OCI-LY3 (cell line): ENCODE measurements at regions not wholly inside any gene's neighbourhood (a gene's known extent, or its start where the extent isn't known, plus 50 kb on each side); places are given as distances from the start of the nearest gene placed in this dataset.

Source experiments
- H2AFZ ChIP-seq: fragments of 200-600, 300-600 bp; shearing (Covaris generic); 2 replicates; pipeline ENCODE4 v1.6.0; 2014; ENCODE audit warnings: antibody characterized with exemption, low read depth, low read length
- H3K27ac ChIP-seq: fragments of 200-600, 300-600 bp; sonication (generic); 2 replicates; pipeline ENCODE4 v1.5.1; 2014; ENCODE audit warnings: mild to moderate bottlenecking, low read length, moderate library complexity, mixed read lengths
- H3K27me3 ChIP-seq: fragments of 200-600, 300-600 bp; sonication (generic); 2 replicates; pipeline ENCODE4 v1.6.1; 2014; ENCODE audit warnings: low read depth, low read length, mixed read lengths
- H3K36me3 ChIP-seq: fragments of 200-600, 300-600 bp; sonication (generic); replicated peaks from 2 replicates; pipeline ENCODE3; 2014; ENCODE audit warnings: low read depth, low read length, mixed read lengths
- H3K4me1 ChIP-seq: fragments of 300-600, 200-600 bp; sonication (generic); 2 replicates; pipeline ENCODE4 v1.6.1; 2014; ENCODE audit warnings: low read length, mixed read lengths
- H3K4me2 ChIP-seq: fragments of 200-600, 300-600 bp; sonication (generic); 2 replicates; pipeline ENCODE4 v1.6.1; 2014; ENCODE audit warnings: low read length, mixed read lengths
- H3K4me3 ChIP-seq: fragments of 300-600, 200-600 bp; sonication (generic); 2 replicates; pipeline ENCODE4 v1.5.1; 2014; ENCODE audit warnings: antibody characterized with exemption, mild to moderate bottlenecking, low read length, moderate library complexity
- H3K79me2 ChIP-seq: fragments of 300-600, 200-600 bp; shearing (Covaris generic); 2 replicates; pipeline ENCODE4 v1.6.1; 2014; ENCODE audit warnings: mild to moderate bottlenecking, low read length, mixed read lengths
- H3K9ac ChIP-seq: fragments of 300-600, 200-600 bp; shearing (Covaris generic); 2 replicates; pipeline ENCODE4 v1.6.0; 2014; ENCODE audit warnings: mild to moderate bottlenecking, low read length, moderate library complexity
- H3K9me3 ChIP-seq: fragments of 200-600, 300-600 bp; shearing (Covaris generic); 2 replicates; pipeline ENCODE4 v1.6.1; 2014; ENCODE audit warnings: low read length, mixed read lengths; ENCODE audit not compliant: insufficient read depth
- H4K20me1 ChIP-seq: fragments of 200-600, 300-600 bp; sonication (generic); 2 replicates; pipeline ENCODE4 v1.6.1; 2016; ENCODE audit warnings: low read length, mixed read lengths; ENCODE audit not compliant: insufficient read depth
- EZH2phosphoT487 ChIP-seq: fragments of 200-600 bp; shearing (Covaris generic); IDR thresholded peaks from 2 replicates; pipeline ENCODE4 v1.6.1; 2018; ENCODE audit warnings: antibody characterized with exemption, mixed run types, low read depth
- TF ChIP-seq, protein P1 (sequence below): fragments of 200-600, 300-600 bp; sonication (generic); IDR thresholded peaks from 2 replicates; pipeline ENCODE4 v1.5.1; 2014; ENCODE audit warnings: antibody characterized with exemption, low read length, low read depth

- Histone ChIP-seq H4K20me1 (no peaks in the 10 kb centered on the region), H3K4me1 (no peaks in the 10 kb centered on the region), H2AFZ (no peak overlapping the region), H3K36me3 (no peaks in the 10 kb centered on the region), H3K27me3 (no peaks in the 10 kb centered on the region), H3K9ac (no peak overlapping the region), H3K27ac (no peak overlapping the region), H3K9me3 (no peaks in the 10 kb centered on the region), H3K79me2 (no peaks in the 10 kb centered on the region), H3K4me3 (no peak overlapping the region), H3K4me2 (no peak overlapping the region)
- no peak for TF ChIP-seq EZH2phosphoT487
- TF ChIP-seq, protein P1, sequence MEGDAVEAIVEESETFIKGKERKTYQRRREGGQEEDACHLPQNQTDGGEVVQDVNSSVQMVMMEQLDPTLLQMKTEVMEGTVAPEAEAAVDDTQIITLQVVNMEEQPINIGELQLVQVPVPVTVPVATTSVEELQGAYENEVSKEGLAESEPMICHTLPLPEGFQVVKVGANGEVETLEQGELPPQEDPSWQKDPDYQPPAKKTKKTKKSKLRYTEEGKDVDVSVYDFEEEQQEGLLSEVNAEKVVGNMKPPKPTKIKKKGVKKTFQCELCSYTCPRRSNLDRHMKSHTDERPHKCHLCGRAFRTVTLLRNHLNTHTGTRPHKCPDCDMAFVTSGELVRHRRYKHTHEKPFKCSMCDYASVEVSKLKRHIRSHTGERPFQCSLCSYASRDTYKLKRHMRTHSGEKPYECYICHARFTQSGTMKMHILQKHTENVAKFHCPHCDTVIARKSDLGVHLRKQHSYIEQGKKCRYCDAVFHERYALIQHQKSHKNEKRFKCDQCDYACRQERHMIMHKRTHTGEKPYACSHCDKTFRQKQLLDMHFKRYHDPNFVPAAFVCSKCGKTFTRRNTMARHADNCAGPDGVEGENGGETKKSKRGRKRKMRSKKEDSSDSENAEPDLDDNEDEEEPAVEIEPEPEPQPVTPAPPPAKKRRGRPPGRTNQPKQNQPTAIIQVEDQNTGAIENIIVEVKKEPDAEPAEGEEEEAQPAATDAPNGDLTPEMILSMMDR: no peak
These were observed 251.5 kb downstream of the SIPA1L2 start for GRCh38 chr1:232378266-232379062.

- Histone ChIP-seq H2AFZ (no peak overlapping the region), H3K9me3 (no peaks in the 10 kb centered on the region), H3K4me3 (no peak overlapping the region), H3K27me3 (no peaks in the 10 kb centered on the region), H3K27ac (no peak overlapping the region), H3K79me2 (no peaks in the 10 kb centered on the region), H3K4me1 (no peaks in the 10 kb centered on the region), H3K36me3 (no peaks in the 10 kb centered on the region), H3K4me2 (no peak overlapping the region), H3K9ac (no peak overlapping the region), H4K20me1 (no peaks in the 10 kb centered on the region)
- no peak for TF ChIP-seq EZH2phosphoT487
- TF ChIP-seq, protein P1: no peak
These were observed 252.5 kb downstream of the SIPA1L2 start for GRCh38 chr1:232377494-232377770.

DNA sequence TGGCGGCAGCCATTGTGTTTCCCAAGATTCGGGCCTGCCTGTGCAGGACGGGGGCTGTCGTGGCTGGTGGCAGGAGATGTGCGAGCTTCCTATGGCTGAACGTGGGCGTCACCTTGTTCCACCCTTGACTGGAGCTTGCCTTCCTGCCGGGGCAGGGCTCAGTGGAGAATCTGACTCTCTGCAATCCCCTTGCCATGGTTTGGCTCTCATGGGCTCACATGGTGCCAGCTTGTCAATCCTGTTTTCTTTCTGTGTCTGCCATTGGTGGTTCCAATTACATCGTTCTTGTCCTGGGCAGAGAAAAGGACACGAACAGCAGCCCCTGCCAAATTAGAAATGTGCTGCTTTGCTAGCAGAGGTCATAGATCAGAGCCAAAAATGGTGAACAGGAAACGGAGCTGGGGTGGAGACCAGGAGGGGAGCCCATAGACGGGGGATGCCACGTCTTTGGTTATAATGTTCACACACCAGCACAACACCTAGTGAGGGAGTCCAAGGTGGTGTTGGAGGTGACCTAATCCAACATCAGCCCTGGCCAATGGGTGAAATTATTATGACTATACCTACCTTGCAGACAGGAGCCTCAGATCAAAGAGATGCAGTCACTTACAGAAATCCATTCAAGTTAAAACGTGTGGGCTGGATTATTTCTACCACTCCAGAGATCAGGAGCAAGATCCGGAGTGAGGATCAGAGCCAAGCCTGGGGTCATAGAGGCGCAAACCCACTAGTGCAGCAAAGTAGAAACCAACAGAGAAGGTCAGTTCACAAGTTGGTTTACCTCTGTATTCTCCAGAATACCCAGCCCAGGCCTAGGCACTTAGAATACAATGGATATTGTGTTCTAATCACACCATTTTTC lies 253.1 kb downstream of the SIPA1L2 start:
- Histone ChIP-seq H3K4me2 (no peak overlapping the region), H3K36me3 (no peaks in the 10 kb centered on the region), H3K9ac (no peak overlapping the region), H3K4me3 (no peak overlapping the region), H3K79me2 (no peaks in the 10 kb centered on the region), H3K9me3 (no peaks in the 10 kb centered on the region), H2AFZ (no peak overlapping the region), H4K20me1 (no peaks in the 10 kb centered on the region), H3K27me3 (no peaks in the 10 kb centered on the region), H3K27ac (no peak overlapping the region), H3K4me1 (no peaks in the 10 kb centered on the region)
- no peak for TF ChIP-seq EZH2phosphoT487
- TF ChIP-seq, protein P1: no peak

- Histone ChIP-seq H3K4me2 (no peak overlapping the region), H2AFZ (no peak overlapping the region), H3K4me1 (no peaks in the 10 kb centered on the region), H3K9ac (no peak overlapping the region), H3K27me3 (no peaks in the 10 kb centered on the region), H3K9me3 (no peaks in the 10 kb centered on the region), H4K20me1 (no peaks in the 10 kb centered on the region), H3K27ac (no peak overlapping the region), H3K4me3 (no peak overlapping the region), H3K36me3 (no peaks in the 10 kb centered on the region), H3K79me2 (no peaks in the 10 kb centered on the region)
- TF ChIP-seq, protein P1: no peak
- TF ChIP-seq EZH2phosphoT487: no peak
These were observed 257.0 kb downstream of the SIPA1L2 start for GRCh38 chr1:232372841-232373440.
